GM23338 (cell line): ENCODE measurements at regions not wholly inside any gene's neighbourhood (a gene's known extent, or its start where the extent isn't known, plus 50 kb on each side); places are given as distances from the start of the nearest gene placed in this dataset.

Source experiments
- ATAC-seq: fragments of 200-7000 bp; cut with Tn5 transposase; 3 replicates; pipeline ENCODE4 v1.9.1; 2020
- DNase-seq: peaks from one replicate; pipeline ENCODE4 v3.0.0-alpha.2; 2015; ENCODE audit warnings: low spot score
- H2AFZ ChIP-seq: fragments of 200-600 bp; sonication (generic); 2 replicates; pipeline ENCODE4 v1.8.0; 2016; ENCODE audit warnings: antibody characterized with exemption, mild to moderate bottlenecking, moderate library complexity
- H3F3A ChIP-seq: fragments of 200-600 bp; sonication (generic); replicated peaks from 2 replicates; pipeline ENCODE4 v1.8.0; 2017; ENCODE audit warnings: antibody characterized with exemption, mixed run types, low read depth
- H3K27ac ChIP-seq: fragments of 200-600 bp; sonication (generic); 2 replicates; pipeline ENCODE4 v1.6.1; 2016; ENCODE audit warnings: low read depth
- H3K27me3 ChIP-seq: fragments of 200-600 bp; sonication (generic); 2 replicates; pipeline ENCODE4 v1.8.0; 2016; ENCODE audit warnings: mild to moderate bottlenecking, mixed run types, moderate library complexity; ENCODE audit not compliant: insufficient read depth
- H3K36me3 ChIP-seq: fragments of 200-600 bp; sonication (generic); 2 replicates; pipeline ENCODE4 v1.8.0; 2016; ENCODE audit warnings: mild to moderate bottlenecking; ENCODE audit not compliant: insufficient read depth
- H3K4me1 ChIP-seq: fragments of 200-600 bp; sonication (generic); 2 replicates; pipeline ENCODE4 v1.8.0; 2016; ENCODE audit warnings: mild to moderate bottlenecking, moderate library complexity; ENCODE audit not compliant: insufficient read depth
- H3K4me2 ChIP-seq: fragments of 200-600 bp; sonication (generic); 2 replicates; pipeline ENCODE4 v1.7.1; 2017; ENCODE audit warnings: mixed run types
- H3K4me3 ChIP-seq: fragments of 200-600 bp; sonication (generic); 2 replicates; pipeline ENCODE4 v1.6.1; 2016; ENCODE audit warnings: mixed run types
- H3K79me2 ChIP-seq: fragments of 200-600 bp; sonication (generic); replicated peaks from 2 replicates; pipeline ENCODE4 v1.8.0; 2017; ENCODE audit warnings: mild to moderate bottlenecking; ENCODE audit not compliant: insufficient read depth
- H3K9me2 ChIP-seq: fragments of 200-600 bp; sonication (generic); 2 replicates; pipeline ENCODE4 v1.8.0; 2017; ENCODE audit not compliant: insufficient read depth
- H4K20me1 ChIP-seq: fragments of 200-600 bp; sonication (generic); replicated peaks from 2 replicates; pipeline ENCODE4 v1.8.0; 2017; ENCODE audit warnings: mild to moderate bottlenecking; ENCODE audit not compliant: insufficient read depth
- H3K27ac Mint-ChIP-seq: 2 replicates; pipeline ENCODE4 v1.8.0; 2020; ENCODE audit warnings: inconsistent platforms, mild to moderate bottlenecking, moderate library complexity, mixed read lengths
- H3K27me3 Mint-ChIP-seq: 3 replicates; pipeline ENCODE4 v1.8.0; 2022; ENCODE audit warnings: low read depth, mild to moderate bottlenecking, moderate library complexity, mixed read lengths, inconsistent platforms; ENCODE audit not compliant: insufficient read depth, poor library complexity
- H3K36me3 Mint-ChIP-seq: 3 replicates; pipeline ENCODE4 v1.8.0; 2021; ENCODE audit warnings: low read depth, mild to moderate bottlenecking, inconsistent platforms, moderate library complexity, mixed read lengths
- H3K4me1 Mint-ChIP-seq: 3 replicates; pipeline ENCODE4 v1.8.0; 2020; ENCODE audit warnings: mild to moderate bottlenecking, inconsistent platforms, mixed read lengths
- H3K4me3 Mint-ChIP-seq: 3 replicates; pipeline ENCODE4 v1.8.0; 2021; ENCODE audit warnings: moderate library complexity, mild to moderate bottlenecking, inconsistent platforms, mixed read lengths
- H3K9me3 Mint-ChIP-seq: 3 replicates; pipeline ENCODE4 v1.8.0; 2020; ENCODE audit warnings: moderate library complexity, mild to moderate bottlenecking, inconsistent platforms, mixed read lengths
- EZH2 ChIP-seq: fragments of 200-600 bp; sonication (generic); IDR thresholded peaks from one replicate; pipeline ENCODE4 v1.8.0; 2017; ENCODE audit warnings: antibody characterized with exemption, mild to moderate bottlenecking, low read depth; ENCODE audit not compliant: unreplicated experiment
- JUNB ChIP-seq: IDR thresholded peaks from one replicate; pipeline ENCODE4 v1.6.1; 2016; ENCODE audit warnings: antibody characterized with exemption; ENCODE audit not compliant: unreplicated experiment
- NANOG ChIP-seq: IDR thresholded peaks from 2 replicates; pipeline ENCODE4 v1.6.1; 2016; ENCODE audit warnings: antibody characterized with exemption, borderline replicate concordance
- REST ChIP-seq: IDR thresholded peaks from one replicate; pipeline ENCODE4 v1.6.1; 2018; ENCODE audit warnings: antibody characterized with exemption; ENCODE audit not compliant: unreplicated experiment
- STAT1 ChIP-seq: IDR thresholded peaks from one replicate; pipeline ENCODE4 v1.6.1; 2016; ENCODE audit warnings: antibody characterized with exemption; ENCODE audit not compliant: unreplicated experiment
- ZNF331 ChIP-seq: fragments of 250-450 bp; sonication (Bioruptor Pico); IDR thresholded peaks from 2 replicates; pipeline ENCODE4 v1.5.0; 2020; ENCODE audit warnings: low read depth, mild to moderate bottlenecking, moderate library complexity
- ZNF462 ChIP-seq: fragments of 250-450 bp; sonication (Bioruptor Pico); IDR thresholded peaks from 2 replicates; pipeline ENCODE4 v1.5.0; 2020; ENCODE audit warnings: mild to moderate bottlenecking, moderate library complexity

- no peak overlapping the region for H3K4me3 Mint-ChIP-seq
- H3K36me3 ChIP-seq, result no peaks in the 10 kb centered on the region
- no peak for DNase-seq
- ATAC-seq, result no peak
- H2AFZ ChIP-seq, result no peak overlapping the region
- H3K4me2 ChIP-seq, result no peak overlapping the region
- H3K9me3 Mint-ChIP-seq, result no peaks in the 10 kb centered on the region; the same call in 2 of the 3 replicates
- H3K4me3 ChIP-seq, result no peak overlapping the region
- TF ChIP-seq ZNF462 (CRISPR knock-in tag) (no peak), JUNB (no peak), EZH2 (no peak), STAT1 (no peak), ZNF331 (CRISPR knock-in tag) (no peak), REST (no peak), NANOG (no peak)
- no peaks in the 10 kb centered on the region for H3K4me1 Mint-ChIP-seq
- no peaks in the 10 kb centered on the region for H3F3A ChIP-seq
- H4K20me1 ChIP-seq, result no peaks in the 10 kb centered on the region
- no peak overlapping the region for H3K27ac ChIP-seq
- no peaks in the 10 kb centered on the region for H3K9me2 ChIP-seq
- no peaks in the 10 kb centered on the region for H3K36me3 Mint-ChIP-seq
- no peaks in the 10 kb centered on the region for H3K27me3 Mint-ChIP-seq
- no peaks in the 10 kb centered on the region for H3K79me2 ChIP-seq
- H3K27me3 ChIP-seq, result no peaks in the 10 kb centered on the region
- H3K4me1 ChIP-seq, result no peaks in the 10 kb centered on the region
- H3K27ac Mint-ChIP-seq, result no peak overlapping the region
Measured at GRCh38 chr18:64886995-64887394, 738.1 kb upstream of the LINC00305 start.
